ENCODE measurements at regions not wholly inside any gene's neighbourhood (a gene's known extent, or its start where the extent isn't known, plus 50 kb on each side); places are given as distances from the start of the nearest gene placed in this dataset.

DNA sequence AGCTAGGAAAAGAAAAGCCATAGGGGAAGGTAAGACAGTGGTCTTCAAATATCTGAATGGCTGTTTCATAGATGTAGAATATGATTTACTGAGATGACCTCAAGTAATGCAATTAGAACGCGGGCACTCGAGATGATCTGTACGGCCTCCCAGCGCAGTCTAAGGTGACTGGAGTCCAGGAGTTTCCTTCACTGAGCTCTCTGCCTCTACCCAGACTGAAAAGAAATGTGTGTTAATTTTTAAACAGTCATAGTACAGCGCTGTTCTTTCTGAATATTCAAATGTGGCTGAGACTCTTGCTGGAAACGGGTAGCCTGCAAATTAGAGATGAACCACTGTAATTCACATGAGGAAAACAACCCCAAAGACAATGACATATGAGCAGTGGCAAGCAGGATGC lies 562.4 kb upstream of the AUTS2 start:
- TF ChIP-seq, protein P1, sequence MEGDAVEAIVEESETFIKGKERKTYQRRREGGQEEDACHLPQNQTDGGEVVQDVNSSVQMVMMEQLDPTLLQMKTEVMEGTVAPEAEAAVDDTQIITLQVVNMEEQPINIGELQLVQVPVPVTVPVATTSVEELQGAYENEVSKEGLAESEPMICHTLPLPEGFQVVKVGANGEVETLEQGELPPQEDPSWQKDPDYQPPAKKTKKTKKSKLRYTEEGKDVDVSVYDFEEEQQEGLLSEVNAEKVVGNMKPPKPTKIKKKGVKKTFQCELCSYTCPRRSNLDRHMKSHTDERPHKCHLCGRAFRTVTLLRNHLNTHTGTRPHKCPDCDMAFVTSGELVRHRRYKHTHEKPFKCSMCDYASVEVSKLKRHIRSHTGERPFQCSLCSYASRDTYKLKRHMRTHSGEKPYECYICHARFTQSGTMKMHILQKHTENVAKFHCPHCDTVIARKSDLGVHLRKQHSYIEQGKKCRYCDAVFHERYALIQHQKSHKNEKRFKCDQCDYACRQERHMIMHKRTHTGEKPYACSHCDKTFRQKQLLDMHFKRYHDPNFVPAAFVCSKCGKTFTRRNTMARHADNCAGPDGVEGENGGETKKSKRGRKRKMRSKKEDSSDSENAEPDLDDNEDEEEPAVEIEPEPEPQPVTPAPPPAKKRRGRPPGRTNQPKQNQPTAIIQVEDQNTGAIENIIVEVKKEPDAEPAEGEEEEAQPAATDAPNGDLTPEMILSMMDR (conservative IDR thresholded peaks at IDR 0.05; ENCODE audit: low read length) = no peak
- TF ChIP-seq EZH2phosphoT487 (IDR thresholded peaks at IDR 0.05; ENCODE audit: borderline replicate concordance) = no peak
- Histone ChIP-seq H3K4me1 (ENCODE audit: insufficient read depth, low read length, poor library complexity, severe bottlenecking) (no peaks in the 10 kb centered on the region), H3K4me3 (ENCODE audit: low read length, poor library complexity, severe bottlenecking) (no peak overlapping the region), H4K20me1 (ENCODE audit: insufficient read depth, low read length, poor library complexity, severe bottlenecking) (no peaks in the 10 kb centered on the region), H2AFZ (ENCODE audit: low read length) (no peak overlapping the region), H3K9me2 (replicated peaks; ENCODE audit: low read depth, low read length) (no peaks in the 10 kb centered on the region), H3K27me3 (ENCODE audit: insufficient read depth, low read length, poor library complexity, severe bottlenecking) (no peaks in the 10 kb centered on the region), H3K4me2 (ENCODE audit: low read depth, low read length, poor library complexity, severe bottlenecking) (no peak overlapping the region), H3K79me2 (ENCODE audit: insufficient read depth, low read length) (no peaks in the 10 kb centered on the region), H3F3A (ENCODE audit: low read depth) (no peaks in the 10 kb centered on the region), H3K9ac (ENCODE audit: low read depth, low read length, poor library complexity, severe bottlenecking) (no peak overlapping the region), H3K9me3 (ENCODE audit: insufficient read depth, low read depth, low read length) (no peaks in the 10 kb centered on the region; the same call in 1 of the 2 replicates), H3K36me3 (ENCODE audit: insufficient read depth, low read length) (no peaks in the 10 kb centered on the region)

DNA sequence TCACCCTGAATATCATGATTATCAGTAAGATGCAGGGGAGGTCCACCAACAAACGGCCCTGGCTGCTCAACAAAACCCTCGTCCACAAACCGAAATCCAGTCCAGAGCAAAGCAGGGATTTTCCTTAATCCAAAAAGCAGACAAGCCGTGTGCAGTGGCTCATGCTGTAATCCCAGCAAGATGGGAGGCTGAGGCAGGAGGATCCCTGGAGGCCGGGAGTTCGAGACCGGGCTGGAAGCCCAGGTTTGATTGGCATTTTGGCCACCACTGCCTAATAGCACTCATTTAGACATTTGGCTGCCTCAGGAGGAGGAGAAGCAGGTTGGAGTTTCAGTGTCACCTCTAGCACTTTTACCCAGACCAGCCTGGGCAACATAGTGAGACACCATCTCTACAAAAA lies 562.0 kb upstream of the AUTS2 start:
- H3F3A ChIP-seq (ENCODE audit: low read depth) = no peaks in the 10 kb centered on the region
- H3K79me2 ChIP-seq (ENCODE audit: insufficient read depth, low read length) = no peaks in the 10 kb centered on the region
- H3K9me2 ChIP-seq (replicated peaks; ENCODE audit: low read depth, low read length) = no peaks in the 10 kb centered on the region
- H3K9me3 ChIP-seq (ENCODE audit: insufficient read depth, low read depth, low read length) = no peaks in the 10 kb centered on the region; the same call in 1 of the 2 replicates
- no peak overlapping the region for H3K9ac ChIP-seq (ENCODE audit: low read depth, low read length, poor library complexity, severe bottlenecking)
- no peak overlapping the region for H3K4me2 ChIP-seq (ENCODE audit: low read depth, low read length, poor library complexity, severe bottlenecking)
- TF ChIP-seq, protein P1 (conservative IDR thresholded peaks at IDR 0.05; ENCODE audit: low read length) = no peak
- TF ChIP-seq EZH2phosphoT487 (IDR thresholded peaks at IDR 0.05; ENCODE audit: borderline replicate concordance) = no peak
- no peak overlapping the region for H2AFZ ChIP-seq (ENCODE audit: low read length)
- H3K4me3 ChIP-seq (ENCODE audit: low read length, poor library complexity, severe bottlenecking) = no peak overlapping the region
- no peaks in the 10 kb centered on the region for H3K27me3 ChIP-seq (ENCODE audit: insufficient read depth, low read length, poor library complexity, severe bottlenecking)
- H4K20me1 ChIP-seq (ENCODE audit: insufficient read depth, low read length, poor library complexity, severe bottlenecking) = no peaks in the 10 kb centered on the region
- H3K36me3 ChIP-seq (ENCODE audit: insufficient read depth, low read length) = no peaks in the 10 kb centered on the region
- H3K4me1 ChIP-seq (ENCODE audit: insufficient read depth, low read length, poor library complexity, severe bottlenecking) = no peaks in the 10 kb centered on the region

DNA sequence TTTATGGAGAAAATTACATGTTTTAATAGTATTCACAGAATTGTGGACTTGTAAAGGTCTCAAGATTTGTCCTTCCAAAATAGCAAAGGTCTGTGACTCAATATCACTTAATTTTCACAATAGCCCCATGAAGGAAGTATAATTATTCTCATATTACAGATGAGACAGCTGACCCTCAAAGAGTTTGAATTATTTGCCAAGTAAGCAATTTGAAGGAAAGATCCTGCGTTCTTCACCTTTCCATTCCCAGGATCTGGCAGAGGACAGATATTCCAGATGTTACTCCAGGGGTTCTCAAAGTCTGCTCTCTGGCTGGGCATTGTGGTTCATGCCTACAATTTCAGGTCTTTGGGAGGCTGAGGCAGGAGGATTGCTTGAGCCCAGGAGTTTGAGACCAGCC lies 559.4 kb upstream of the AUTS2 start:
- H2AFZ ChIP-seq (ENCODE audit: low read length) = no peak overlapping the region
- no peak overlapping the region for H3K9ac ChIP-seq (ENCODE audit: low read depth, low read length, poor library complexity, severe bottlenecking)
- H3K9me3 ChIP-seq (ENCODE audit: insufficient read depth, low read depth, low read length) = no peaks in the 10 kb centered on the region; the same call in 1 of the 2 replicates
- H4K20me1 ChIP-seq (ENCODE audit: insufficient read depth, low read length, poor library complexity, severe bottlenecking) = no peaks in the 10 kb centered on the region
- H3K4me3 ChIP-seq (ENCODE audit: low read length, poor library complexity, severe bottlenecking) = no peak overlapping the region
- no peaks in the 10 kb centered on the region for H3F3A ChIP-seq (ENCODE audit: low read depth)
- no peak overlapping the region for H3K4me2 ChIP-seq (ENCODE audit: low read depth, low read length, poor library complexity, severe bottlenecking)
- H3K4me1 ChIP-seq (ENCODE audit: insufficient read depth, low read length, poor library complexity, severe bottlenecking) = no peaks in the 10 kb centered on the region
- H3K27me3 ChIP-seq (ENCODE audit: insufficient read depth, low read length, poor library complexity, severe bottlenecking) = no peaks in the 10 kb centered on the region
- TF ChIP-seq, protein P1 (conservative IDR thresholded peaks at IDR 0.05; ENCODE audit: low read length) = no peak
- TF ChIP-seq EZH2phosphoT487 (IDR thresholded peaks at IDR 0.05; ENCODE audit: borderline replicate concordance) = no peak
- H3K36me3 ChIP-seq (ENCODE audit: insufficient read depth, low read length) = no peaks in the 10 kb centered on the region
- H3K9me2 ChIP-seq (replicated peaks; ENCODE audit: low read depth, low read length) = no peaks in the 10 kb centered on the region
- no peaks in the 10 kb centered on the region for H3K79me2 ChIP-seq (ENCODE audit: insufficient read depth, low read length)
